Liver (tissue), 8 donors: ENCODE measurements at regions not wholly inside any gene's neighbourhood (a gene's known extent, or its start where the extent isn't known, plus 50 kb on each side); places are given as distances from the start of the nearest gene placed in this dataset.
"Not testable (repeated sequence)": the region's sequence is repeated elsewhere in the genome, so short reads cannot be mapped to it uniquely, and the experiment has no call there.

Experiments
- DNase-seq: peaks from one replicate; pipeline ENCODE4 v3.0.0-alpha.2; 2017; ENCODE audit warnings: low spot score
- H3K27ac ChIP-seq, 2 donors: one replicate each; pipeline ENCODE4 v1.7.0; 2013; ENCODE audit warnings: inconsistent platforms in 2 of 2, low read length in 2 of 2, control low read depth in 1 of 2, low read depth in 1 of 2, mild to moderate bottlenecking in 1 of 2
- H3K27me3 ChIP-seq, 4 donors: one replicate each; pipeline versions ENCODE4 v1.6.1 to v1.7.0; 2013; ENCODE audit warnings: low read length in 3 of 4, inconsistent platforms in 1 of 4, mild to moderate bottlenecking in 1 of 4, moderate library complexity in 1 of 4; ENCODE audit not compliant: control insufficient read depth in 4 of 4, insufficient read depth in 4 of 4
- H3K36me3 ChIP-seq, 4 donors: one replicate each; pipeline versions ENCODE4 v1.6.1 to v1.7.0; 2013; ENCODE audit warnings: low read length in 3 of 4, mild to moderate bottlenecking in 3 of 4, low read depth in 1 of 4, moderate library complexity in 1 of 4; ENCODE audit not compliant: control insufficient read depth in 4 of 4, insufficient read depth in 3 of 4
- H3K4me1 ChIP-seq, 4 donors: one replicate each; pipeline versions ENCODE4 v1.6.1 to v1.7.0; 2013; ENCODE audit warnings: low read length in 3 of 4, mild to moderate bottlenecking in 3 of 4, moderate library complexity in 1 of 4; ENCODE audit not compliant: control insufficient read depth in 4 of 4, insufficient read depth in 4 of 4
- H3K4me3 ChIP-seq, 3 donors: one replicate each; pipeline versions ENCODE4 v1.6.1 to v1.7.0; 2013; ENCODE audit warnings: low read length in 3 of 3, control low read depth in 1 of 3, low read depth in 1 of 3, mild to moderate bottlenecking in 1 of 3
- H3K9ac ChIP-seq, 2 donors: one replicate each; pipeline ENCODE4 v1.7.0; 2013; ENCODE audit warnings: low read length in 2 of 2, mild to moderate bottlenecking in 2 of 2, moderate library complexity in 2 of 2, control low read depth in 1 of 2, low read depth in 1 of 2
- H3K9me3 ChIP-seq, 4 donors: one replicate each; pipeline versions ENCODE4 v1.6.1 to v1.7.0; 2013; ENCODE audit warnings: low read length in 3 of 4; ENCODE audit not compliant: control insufficient read depth in 4 of 4
- ATF3 ChIP-seq: IDR thresholded peaks from 2 replicates; pipeline ENCODE4 v1.6.1; 2016; ENCODE audit warnings: antibody characterized with exemption
- CTCF ChIP-seq: fragments of 150-350 bp; IDR thresholded peaks from 2 replicates; pipeline ENCODE4 v1.5.1; 2017; ENCODE audit warnings: improper control_type of control experiment, low read depth, low read length; ENCODE audit not compliant: missing input control
- EGR1 ChIP-seq, 2 donors: IDR thresholded peaks; 2 replicates each; pipeline ENCODE4 v1.6.1; 2016 to 2018; ENCODE audit warnings: antibody characterized with exemption in 2 of 2, low read depth in 2 of 2
- FOXA1 ChIP-seq: IDR thresholded peaks from 2 replicates; pipeline ENCODE4 v1.6.1; 2016; ENCODE audit warnings: antibody characterized with exemption
- FOXA2 ChIP-seq: IDR thresholded peaks from 2 replicates; pipeline ENCODE4 v1.6.1; 2016; ENCODE audit warnings: antibody characterized with exemption
- GABPA ChIP-seq, 2 donors: IDR thresholded peaks in 1 of 2; conservative IDR thresholded peaks in 1 of 2; 2 replicates each; pipeline ENCODE4 v1.6.1; 2016; ENCODE audit warnings: antibody characterized with exemption in 2 of 2, mild to moderate bottlenecking in 1 of 2, moderate library complexity in 1 of 2
- HNF4A ChIP-seq, 2 donors: conservative IDR thresholded peaks; 2 replicates each; pipeline ENCODE4 v1.6.1; 2016; ENCODE audit warnings: antibody characterized with exemption in 2 of 2, mild to moderate bottlenecking in 2 of 2
- HNF4G ChIP-seq: IDR thresholded peaks from 2 replicates; pipeline ENCODE4 v1.6.1; 2016; ENCODE audit warnings: antibody characterized with exemption
- JUND ChIP-seq, 2 donors: IDR thresholded peaks; 2 replicates each; pipeline ENCODE4 v1.6.1; 2016; ENCODE audit warnings: antibody characterized with exemption in 2 of 2
- MAX ChIP-seq: IDR thresholded peaks from 2 replicates; pipeline ENCODE4 v1.6.1; 2016; ENCODE audit warnings: antibody characterized with exemption
- NR2F2 ChIP-seq: IDR thresholded peaks from 2 replicates; pipeline ENCODE4 v1.6.1; 2016; ENCODE audit warnings: antibody characterized with exemption
- RAD21 ChIP-seq, 2 donors: IDR thresholded peaks; 2 replicates each; pipeline ENCODE4 v1.6.1; 2016; ENCODE audit warnings: antibody characterized with exemption in 2 of 2, mild to moderate bottlenecking in 2 of 2
- REST ChIP-seq: IDR thresholded peaks from 2 replicates; pipeline ENCODE4 v1.6.1; 2016; ENCODE audit warnings: antibody characterized with exemption, mild to moderate bottlenecking
- RXRA ChIP-seq, 2 donors: IDR thresholded peaks; 2 replicates each; pipeline ENCODE4 v1.6.1; 2017 to 2018; ENCODE audit warnings: antibody characterized with exemption in 2 of 2, mild to moderate bottlenecking in 1 of 2
- SP1 ChIP-seq: IDR thresholded peaks from 2 replicates; pipeline ENCODE4 v1.6.1; 2018; ENCODE audit warnings: antibody characterized with exemption, mild to moderate bottlenecking
- TAF1 ChIP-seq: conservative IDR thresholded peaks from 2 replicates; pipeline ENCODE4 v1.6.1; 2016; ENCODE audit warnings: antibody characterized with exemption, mild to moderate bottlenecking
- YY1 ChIP-seq: IDR thresholded peaks from 2 replicates; pipeline ENCODE4 v1.6.1; 2016; ENCODE audit warnings: antibody characterized with exemption, mild to moderate bottlenecking
- ZBTB33 ChIP-seq: IDR thresholded peaks from 2 replicates; pipeline ENCODE4 v1.6.1; 2016; ENCODE audit warnings: antibody characterized with exemption
- WGBS: extraction: QIAGEN DNeasy Blood & Tissue Kit; methylation state at CpG from one replicate; pipeline ENCODE4 v1.1.7; 2013; 5-methylcytosine and 5-hydroxymethylcytosine counted together
- donor health status: healthy.
- donor health status: healthy.
- donor health status: healthy.
- donor health status: healthy.
- donor health status: healthy.

- Histone ChIP-seq H3K4me3 (no peak overlapping the region), H3K9me3 (peaks cover 0 to 2% (median 0%) of the 10 kb centered on the region in 4 donors), H3K9ac (no peak overlapping the region), H3K36me3 (no peaks in the 10 kb centered on the region), H3K4me1 (no peaks in the 10 kb centered on the region), H3K27ac (no peak overlapping the region), H3K27me3 (peaks cover 0 to 3% (median 0%) of the 10 kb centered on the region in 4 donors)
- 61% methylated on average over 8 of the region's 8 CpGs for WGBS
- no peak for TF ChIP-seq HNF4A (conservative IDR thresholded peaks at IDR 0.05)
- no peak for TF ChIP-seq TAF1
- TF ChIP-seq MAX = no peak
- no peak for TF ChIP-seq HNF4G
- TF ChIP-seq YY1 = no peak
- no peak for TF ChIP-seq EGR1 (IDR thresholded peaks at IDR 0.05; ENCODE audit: low read depth in 2 of 2)
- no peak for TF ChIP-seq ATF3
- TF ChIP-seq FOXA2 = no peak
- no peak for TF ChIP-seq FOXA1
- TF ChIP-seq ZBTB33 = no peak
- TF ChIP-seq REST = no peak
- TF ChIP-seq SP1 = no peak
- no peak for TF ChIP-seq GABPA (IDR thresholded peaks at IDR 0.05 in 1 of 2, conservative IDR thresholded peaks at IDR 0.05 in 1 of 2)
- no peak for TF ChIP-seq NR2F2
- TF ChIP-seq RAD21 (IDR thresholded peaks at IDR 0.05) = no peak
- no peak for TF ChIP-seq JUND (IDR thresholded peaks at IDR 0.05)
- no peak for TF ChIP-seq CTCF
- TF ChIP-seq RXRA (IDR thresholded peaks at IDR 0.05) = no peak
- no peak for DNase-seq
These were observed 108.2 kb upstream of the GREM2 start for GRCh38 chr1:240719953-240720700.

GRCh38 chr1:240716538-240716937, 104.6 kb upstream of the GREM2 start:
- H3K4me1 ChIP-seq, DNase-seq, H3K27me3 ChIP-seq, H3K27ac ChIP-seq, H3K9ac ChIP-seq, H3K4me3 ChIP-seq, H3K36me3 ChIP-seq, H3K9me3 ChIP-seq: not testable (repeated sequence)
- 93% methylated on average over 4 of the region's 4 CpGs for WGBS
